Lower leg skin (tissue), 4 donors: ENCODE measurements at regions not wholly inside any gene's neighbourhood (a gene's known extent, or its start where the extent isn't known, plus 50 kb on each side); places are given as distances from the start of the nearest gene placed in this dataset.
"Not testable (repeated sequence)": the region's sequence is repeated elsewhere in the genome, so short reads cannot be mapped to it uniquely, and the experiment has no call there.

Source experiments
- DNase-seq, 2 donors: peaks; one replicate each; pipeline ENCODE4 v3.0.0-alpha.2; 2019; ENCODE audit warnings: low spot score in 2 of 2
- H3K4me3 ChIP-seq: fragments of 200-600 bp; sonication (generic); 2 replicates; pipeline ENCODE4 v1.5.1; 2017; ENCODE audit warnings: mild to moderate bottlenecking, low read depth; ENCODE audit not compliant: poor library complexity, severe bottlenecking
- CTCF ChIP-seq, 3 donors: fragments of 450-650 bp; IDR thresholded peaks; one replicate each; pipeline ENCODE4 v1.5.1; 2016; ENCODE audit warnings: antibody characterized with exemption in 3 of 3, mild to moderate bottlenecking in 3 of 3, moderate library complexity in 2 of 3
- POLR2A ChIP-seq, 2 donors: fragments of 450-650 bp; IDR thresholded peaks; one replicate each; pipeline ENCODE4 v1.6.1; 2016 to 2017; ENCODE audit warnings: antibody characterized with exemption in 2 of 2, mild to moderate bottlenecking in 1 of 2, moderate library complexity in 1 of 2
- WGBS, 2 donors: methylation state at CpG; one replicate each; pipeline ENCODE4 v1.1.5; 2018; 5-methylcytosine and 5-hydroxymethylcytosine counted together
- intact Hi-C: fragments of 100-400 bp; cut with DNase I; formaldehyde crosslinking; loops from one replicate; pipeline ENCODE4 v1.15.0; 2023; ENCODE audit warnings: low total_unique reads

- TF ChIP-seq CTCF (IDR thresholded peaks at IDR 0.05) = no peak
- TF ChIP-seq POLR2A (IDR thresholded peaks at IDR 0.05) = no peak
- 94% methylated on average over 2 of the region's 2 CpGs for WGBS, 2 donors
- intact Hi-C loops = no loop called here
- no peak overlapping the region for H3K4me3 ChIP-seq
- DNase-seq = no peak
Observed at GRCh38 chr5:156218367-156219158, 108.4 kb upstream of the SGCD start.

GRCh38 chr5:156219483-156220005, 107.4 kb upstream of the SGCD start:
- intact Hi-C loops = no loop called here
- TF ChIP-seq POLR2A (IDR thresholded peaks at IDR 0.05) (no peak), CTCF (IDR thresholded peaks at IDR 0.05) (no peak)
- no peak for DNase-seq
- no peak overlapping the region for H3K4me3 ChIP-seq
- WGBS, 2 donors = 75 to 79% methylated on average over 3 of the region's 3 CpGs

DNA sequence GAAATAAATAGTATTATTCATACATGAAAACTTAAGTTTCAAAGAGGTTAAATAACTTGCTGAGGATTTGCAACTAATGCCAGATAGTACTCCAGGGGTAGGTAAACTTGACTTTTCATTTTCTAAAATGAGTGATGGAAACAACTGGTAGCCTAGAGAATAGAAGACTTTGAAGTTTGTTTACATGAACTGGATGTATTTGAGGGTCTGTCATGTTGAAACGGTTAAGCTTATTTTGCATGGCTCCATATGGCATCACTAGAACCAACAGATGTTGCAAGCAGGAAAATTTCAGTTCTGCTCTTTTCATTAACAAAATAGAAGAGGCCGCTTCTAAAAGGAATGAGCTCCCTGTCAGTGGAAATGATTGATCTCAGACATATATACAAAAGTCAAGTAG, 105.1 kb upstream of the SGCD start:
- intact Hi-C loops = no loop called here
- TF ChIP-seq CTCF (IDR thresholded peaks at IDR 0.05) (no peak), POLR2A (IDR thresholded peaks at IDR 0.05) (no peak)
- WGBS, 2 donors = 35 to 47% methylated on average over 2 of the region's 2 CpGs
- H3K4me3 ChIP-seq = no peak overlapping the region
- DNase-seq = no peak

GRCh38 chr5:156223547-156223946, 103.4 kb upstream of the SGCD start:
- WGBS, 2 donors = 78% methylated on average over 3 of the region's 3 CpGs
- DNase-seq = no peak
- H3K4me3 ChIP-seq = no peak overlapping the region
- TF ChIP-seq CTCF (IDR thresholded peaks at IDR 0.05) = no peak
- no peak for TF ChIP-seq POLR2A (IDR thresholded peaks at IDR 0.05)
- intact Hi-C loops = no loop called here

DNA sequence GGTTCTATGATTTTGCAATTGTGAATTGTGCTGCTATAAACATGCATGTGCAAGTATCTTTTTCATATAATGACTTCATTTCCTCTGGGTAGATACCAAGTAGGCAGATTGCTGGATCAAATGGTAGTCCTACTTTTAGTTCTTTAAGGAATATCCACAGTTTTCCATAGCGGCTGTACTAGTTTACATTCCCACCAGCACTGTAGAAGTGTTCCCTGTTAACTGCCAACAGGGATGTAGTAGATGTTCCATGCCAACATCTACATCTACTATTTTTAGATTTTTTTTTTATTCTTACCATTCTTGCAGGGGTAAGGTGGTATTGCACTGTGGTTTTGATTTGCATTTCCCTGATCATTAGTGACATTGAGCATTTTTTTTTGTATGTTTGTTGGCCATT, 100.5 kb upstream of the SGCD start:
- H3K4me3 ChIP-seq, intact Hi-C loops, DNase-seq: not testable (repeated sequence)
- WGBS, 2 donors = 90 to 91% methylated on average over 1 of the region's 1 CpG

- no peak overlapping the region for H3K4me3 ChIP-seq
- no peak for TF ChIP-seq POLR2A (IDR thresholded peaks at IDR 0.05)
- TF ChIP-seq CTCF (IDR thresholded peaks at IDR 0.05) = no peak
- no peak for DNase-seq
- intact Hi-C loops = no loop called here
- WGBS, 2 donors = 78% methylated on average over 4 of the region's 4 CpGs
Observed at GRCh38 chr5:156230887-156231286, 96.1 kb upstream of the SGCD start.
